ENCODE measurements at regions not wholly inside any gene's neighbourhood (a gene's known extent, or its start where the extent isn't known, plus 50 kb on each side); places are given as distances from the start of the nearest gene placed in this dataset.

DNA sequence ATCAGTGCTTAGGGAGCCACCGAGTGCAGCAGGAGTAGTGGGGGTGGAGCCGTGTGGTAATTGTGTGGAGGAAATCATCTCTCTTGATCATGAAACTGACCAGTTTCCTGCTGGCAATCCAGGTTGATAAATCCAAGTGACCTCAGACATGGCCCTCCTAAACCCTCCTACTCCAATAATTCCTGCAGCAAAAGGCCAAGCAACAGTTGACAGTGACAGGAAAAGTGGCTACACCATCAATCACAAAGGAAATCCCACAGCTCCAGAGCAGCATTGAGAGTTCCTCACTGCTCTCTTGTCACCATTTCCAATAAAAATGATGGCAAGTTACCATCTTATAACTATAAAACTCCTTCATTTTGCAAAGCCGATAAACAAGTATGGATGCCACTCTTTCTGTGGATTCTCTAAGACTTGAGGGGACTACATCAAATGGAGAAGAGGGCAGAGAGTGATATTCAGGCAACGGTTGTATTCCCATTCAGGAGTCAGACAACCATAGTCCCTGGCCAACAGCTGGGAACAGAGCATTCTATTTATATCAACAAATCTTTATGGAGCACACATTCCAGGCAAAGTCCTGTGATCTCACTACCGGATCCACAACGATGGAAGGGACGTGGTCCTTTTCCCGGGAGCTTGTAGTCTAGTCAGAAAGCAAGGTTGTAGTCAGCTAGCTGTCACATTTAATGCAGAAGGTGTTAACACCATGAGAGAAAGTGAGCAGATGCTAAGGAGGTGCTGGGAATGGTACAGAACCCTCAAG, 312.5 kb upstream of the CTNNB1 start:
- TF ChIP-seq CTCF (optimal IDR thresholded peaks at IDR 0.05 in 1 of 3, IDR thresholded peaks at IDR 0.05 in 1 of 3, conservative IDR thresholded peaks at IDR 0.05 in 1 of 3; ENCODE audit: extremely low read depth in 1 of 3, insufficient read depth in 2 of 3, low read length in 3 of 3) (no peak), EZH2 (IDR thresholded peaks at IDR 0.05; ENCODE audit: low read length) (no peak)

All from keratinocyte (primary cell).